ENCODE measurements at regions not wholly inside any gene's neighbourhood (a gene's known extent, or its start where the extent isn't known, plus 50 kb on each side); places are given as distances from the start of the nearest gene placed in this dataset.

DNA sequence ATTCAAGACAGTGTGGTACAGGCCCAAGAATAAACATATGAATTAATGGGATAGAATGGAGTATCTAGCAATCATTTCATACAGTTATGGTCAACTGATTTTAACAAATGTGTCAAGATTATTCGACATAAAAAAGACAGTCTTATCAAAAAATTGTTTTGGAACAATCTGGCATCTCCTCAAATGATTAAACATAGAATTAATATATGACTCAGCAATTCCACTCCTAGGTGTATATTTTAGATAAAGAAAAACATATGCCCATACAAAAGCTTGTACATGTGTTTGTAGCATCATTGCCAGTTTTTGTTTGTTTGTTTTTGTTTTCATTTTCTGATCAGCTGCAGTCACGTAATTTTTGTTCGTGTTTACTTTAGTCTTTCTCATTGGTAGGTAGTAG lies 1188.3 kb downstream of the BRINP3 start:
- TF ChIP-seq NANOG (IDR thresholded peaks at IDR 0.05; ENCODE audit: borderline replicate concordance) = no peak
- TF ChIP-seq, protein P1, sequence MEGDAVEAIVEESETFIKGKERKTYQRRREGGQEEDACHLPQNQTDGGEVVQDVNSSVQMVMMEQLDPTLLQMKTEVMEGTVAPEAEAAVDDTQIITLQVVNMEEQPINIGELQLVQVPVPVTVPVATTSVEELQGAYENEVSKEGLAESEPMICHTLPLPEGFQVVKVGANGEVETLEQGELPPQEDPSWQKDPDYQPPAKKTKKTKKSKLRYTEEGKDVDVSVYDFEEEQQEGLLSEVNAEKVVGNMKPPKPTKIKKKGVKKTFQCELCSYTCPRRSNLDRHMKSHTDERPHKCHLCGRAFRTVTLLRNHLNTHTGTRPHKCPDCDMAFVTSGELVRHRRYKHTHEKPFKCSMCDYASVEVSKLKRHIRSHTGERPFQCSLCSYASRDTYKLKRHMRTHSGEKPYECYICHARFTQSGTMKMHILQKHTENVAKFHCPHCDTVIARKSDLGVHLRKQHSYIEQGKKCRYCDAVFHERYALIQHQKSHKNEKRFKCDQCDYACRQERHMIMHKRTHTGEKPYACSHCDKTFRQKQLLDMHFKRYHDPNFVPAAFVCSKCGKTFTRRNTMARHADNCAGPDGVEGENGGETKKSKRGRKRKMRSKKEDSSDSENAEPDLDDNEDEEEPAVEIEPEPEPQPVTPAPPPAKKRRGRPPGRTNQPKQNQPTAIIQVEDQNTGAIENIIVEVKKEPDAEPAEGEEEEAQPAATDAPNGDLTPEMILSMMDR (conservative IDR thresholded peaks at IDR 0.05; ENCODE audit: low read depth in 2 of 2) = no peak
- TF ChIP-seq, protein P2, sequence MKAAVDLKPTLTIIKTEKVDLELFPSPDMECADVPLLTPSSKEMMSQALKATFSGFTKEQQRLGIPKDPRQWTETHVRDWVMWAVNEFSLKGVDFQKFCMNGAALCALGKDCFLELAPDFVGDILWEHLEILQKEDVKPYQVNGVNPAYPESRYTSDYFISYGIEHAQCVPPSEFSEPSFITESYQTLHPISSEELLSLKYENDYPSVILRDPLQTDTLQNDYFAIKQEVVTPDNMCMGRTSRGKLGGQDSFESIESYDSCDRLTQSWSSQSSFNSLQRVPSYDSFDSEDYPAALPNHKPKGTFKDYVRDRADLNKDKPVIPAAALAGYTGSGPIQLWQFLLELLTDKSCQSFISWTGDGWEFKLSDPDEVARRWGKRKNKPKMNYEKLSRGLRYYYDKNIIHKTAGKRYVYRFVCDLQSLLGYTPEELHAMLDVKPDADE (IDR thresholded peaks at IDR 0.05) = no peak
- TF ChIP-seq ZNF331 (CRISPR knock-in tag; IDR thresholded peaks at IDR 0.05; ENCODE audit: low read depth) = no peak
- TF ChIP-seq, protein P3, sequence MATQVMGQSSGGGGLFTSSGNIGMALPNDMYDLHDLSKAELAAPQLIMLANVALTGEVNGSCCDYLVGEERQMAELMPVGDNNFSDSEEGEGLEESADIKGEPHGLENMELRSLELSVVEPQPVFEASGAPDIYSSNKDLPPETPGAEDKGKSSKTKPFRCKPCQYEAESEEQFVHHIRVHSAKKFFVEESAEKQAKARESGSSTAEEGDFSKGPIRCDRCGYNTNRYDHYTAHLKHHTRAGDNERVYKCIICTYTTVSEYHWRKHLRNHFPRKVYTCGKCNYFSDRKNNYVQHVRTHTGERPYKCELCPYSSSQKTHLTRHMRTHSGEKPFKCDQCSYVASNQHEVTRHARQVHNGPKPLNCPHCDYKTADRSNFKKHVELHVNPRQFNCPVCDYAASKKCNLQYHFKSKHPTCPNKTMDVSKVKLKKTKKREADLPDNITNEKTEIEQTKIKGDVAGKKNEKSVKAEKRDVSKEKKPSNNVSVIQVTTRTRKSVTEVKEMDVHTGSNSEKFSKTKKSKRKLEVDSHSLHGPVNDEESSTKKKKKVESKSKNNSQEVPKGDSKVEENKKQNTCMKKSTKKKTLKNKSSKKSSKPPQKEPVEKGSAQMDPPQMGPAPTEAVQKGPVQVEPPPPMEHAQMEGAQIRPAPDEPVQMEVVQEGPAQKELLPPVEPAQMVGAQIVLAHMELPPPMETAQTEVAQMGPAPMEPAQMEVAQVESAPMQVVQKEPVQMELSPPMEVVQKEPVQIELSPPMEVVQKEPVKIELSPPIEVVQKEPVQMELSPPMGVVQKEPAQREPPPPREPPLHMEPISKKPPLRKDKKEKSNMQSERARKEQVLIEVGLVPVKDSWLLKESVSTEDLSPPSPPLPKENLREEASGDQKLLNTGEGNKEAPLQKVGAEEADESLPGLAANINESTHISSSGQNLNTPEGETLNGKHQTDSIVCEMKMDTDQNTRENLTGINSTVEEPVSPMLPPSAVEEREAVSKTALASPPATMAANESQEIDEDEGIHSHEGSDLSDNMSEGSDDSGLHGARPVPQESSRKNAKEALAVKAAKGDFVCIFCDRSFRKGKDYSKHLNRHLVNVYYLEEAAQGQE (IDR thresholded peaks at IDR 0.05; ENCODE audit: unreplicated experiment) = no peak
- no peak for TF ChIP-seq JUNB (IDR thresholded peaks at IDR 0.05; ENCODE audit: unreplicated experiment)
- TF ChIP-seq CREB1 (CRISPR knock-in tag; IDR thresholded peaks at IDR 0.05; ENCODE audit: low read depth) = no peak
- no peak for TF ChIP-seq EZH2phosphoT487 (IDR thresholded peaks at IDR 0.05; ENCODE audit: unreplicated experiment)
- TF ChIP-seq POLR2AphosphoS5 (IDR thresholded peaks at IDR 0.05; ENCODE audit: low read depth) = no peak
- no peak for TF ChIP-seq EZH2 (IDR thresholded peaks at IDR 0.05; ENCODE audit: low read depth, unreplicated experiment)
- TF ChIP-seq ZNF114 (CRISPR knock-in tag; IDR thresholded peaks at IDR 0.05) = no peak

All from GM23338 (cell line).